HG03469 (cell line): ENCODE measurements at regions not wholly inside any gene's neighbourhood (a gene's known extent, or its start where the extent isn't known, plus 50 kb on each side); places are given as distances from the start of the nearest gene placed in this dataset.
A peak's percentile ranks its signal among the peaks of the same experiment; 100 is the strongest.
"Not testable (repeated sequence)": the region's sequence is repeated elsewhere in the genome, so short reads cannot be mapped to it uniquely, and the experiment has no call there.

Experiments
- ATAC-seq: cut with Tn5 transposase; IDR thresholded peaks from one replicate; pipeline ENCODE4 v1.9.1; 2021; ENCODE audit warnings: mild to moderate bottlenecking, moderate library complexity, moderate number of reproducible peaks; ENCODE audit not compliant: unreplicated experiment

GRCh38 chr5:144771802-144772201, 601.1 kb downstream of the KCTD16 start:
- ATAC-seq: no peak

DNA sequence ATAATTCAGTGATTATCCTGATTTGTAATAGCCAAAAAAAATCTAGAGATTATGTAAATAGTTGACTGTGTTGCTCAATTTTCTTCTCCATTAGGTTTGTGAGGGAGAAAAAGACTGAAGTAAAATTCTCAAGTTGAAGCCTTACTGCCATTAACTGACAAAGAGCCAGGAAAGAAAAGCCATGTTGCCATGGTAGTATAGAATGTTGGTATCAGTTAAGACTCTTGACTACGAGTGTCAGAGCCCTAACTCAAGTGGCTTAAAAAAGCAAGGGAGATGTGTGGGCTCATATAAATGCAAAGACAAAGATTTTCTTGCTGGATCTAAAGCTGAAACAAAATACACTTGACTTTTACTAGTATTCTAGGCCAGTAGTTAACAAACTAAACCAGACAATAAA, 571.7 kb downstream of the KCTD16 start:
- no peak for ATAC-seq

DNA sequence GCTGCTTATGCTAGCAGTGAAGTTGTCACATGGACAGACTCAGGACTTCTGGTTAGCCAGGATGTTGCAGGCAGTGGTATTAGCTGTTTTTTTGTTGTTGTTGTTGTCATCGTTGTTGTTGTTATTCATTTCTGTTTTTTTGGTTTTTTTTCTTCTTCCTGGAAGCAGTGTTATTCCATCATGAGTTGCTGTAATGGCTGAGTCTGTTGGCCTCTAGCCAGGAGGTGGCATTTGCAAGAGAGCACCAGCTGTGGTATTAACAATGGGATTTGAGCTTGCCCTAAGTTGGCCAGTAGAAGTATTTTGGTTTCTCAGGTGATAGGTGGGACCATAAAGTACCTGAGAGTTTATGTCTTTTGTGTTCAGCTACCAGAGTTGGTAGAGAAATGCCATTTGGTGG, 561.1 kb downstream of the KCTD16 start:
- ATAC-seq: no peak

DNA sequence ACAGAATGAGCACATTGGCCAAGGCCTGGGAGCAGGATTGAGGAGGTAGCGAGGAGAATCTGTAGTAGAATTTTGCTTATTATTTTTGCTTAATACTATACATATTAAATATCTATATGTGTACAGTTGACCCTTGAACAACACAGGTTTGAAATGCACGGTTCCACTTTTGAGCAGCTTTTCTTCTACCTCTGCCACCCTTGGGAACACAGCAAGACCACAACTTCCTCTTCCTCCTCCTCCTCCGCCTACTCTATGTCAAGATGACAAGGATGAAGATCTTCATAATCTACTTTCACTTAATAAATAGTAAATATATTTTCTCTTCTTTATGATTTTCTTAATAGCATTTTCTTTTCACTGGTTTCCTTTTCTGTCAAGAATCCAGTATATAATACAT, 541.4 kb downstream of the KCTD16 start:
- ATAC-seq: peak; percentile 95

DNA sequence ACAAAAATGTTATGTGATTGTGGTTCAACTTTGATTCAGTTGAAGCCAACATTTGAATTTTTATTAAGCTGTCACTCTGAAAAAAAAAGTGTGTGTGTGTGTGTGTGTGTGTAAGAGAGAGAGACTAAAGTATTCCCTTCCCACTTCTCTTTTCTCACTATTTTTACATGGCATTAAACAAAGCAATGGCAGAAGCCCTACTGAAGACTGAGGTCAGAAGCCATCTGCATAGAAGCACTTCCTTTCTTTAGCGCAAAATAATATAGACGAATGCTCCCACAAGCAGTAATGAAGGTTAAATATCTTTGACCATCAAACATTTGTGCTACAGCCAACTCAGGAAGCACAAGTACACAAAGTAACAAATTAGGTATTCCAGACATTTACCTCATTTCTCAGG, 540.5 kb downstream of the KCTD16 start:
- ATAC-seq: no peak

DNA sequence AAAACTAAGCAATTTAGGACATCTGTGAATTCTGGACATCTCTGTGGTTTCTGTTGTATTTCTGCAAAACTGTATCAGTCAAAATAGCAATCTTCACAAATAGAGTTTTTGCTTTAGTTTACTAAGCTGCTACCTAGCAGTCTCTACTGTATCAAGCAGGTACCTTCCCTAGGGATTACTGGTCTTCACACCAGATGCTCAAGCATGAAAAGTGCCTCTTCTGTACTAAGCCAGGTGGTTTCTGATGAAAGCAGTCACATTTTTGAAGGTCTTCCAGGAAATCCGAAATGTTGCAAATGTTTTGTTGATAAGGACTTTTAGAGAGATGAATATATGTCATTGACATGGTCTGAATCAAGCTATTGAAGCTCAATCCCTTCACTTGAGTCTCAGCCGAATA, 540.0 kb downstream of the KCTD16 start:
- peak; percentile 34 for ATAC-seq

GRCh38 chr5:144703776-144704175, 533.1 kb downstream of the KCTD16 start:
- ATAC-seq: no peak

DNA sequence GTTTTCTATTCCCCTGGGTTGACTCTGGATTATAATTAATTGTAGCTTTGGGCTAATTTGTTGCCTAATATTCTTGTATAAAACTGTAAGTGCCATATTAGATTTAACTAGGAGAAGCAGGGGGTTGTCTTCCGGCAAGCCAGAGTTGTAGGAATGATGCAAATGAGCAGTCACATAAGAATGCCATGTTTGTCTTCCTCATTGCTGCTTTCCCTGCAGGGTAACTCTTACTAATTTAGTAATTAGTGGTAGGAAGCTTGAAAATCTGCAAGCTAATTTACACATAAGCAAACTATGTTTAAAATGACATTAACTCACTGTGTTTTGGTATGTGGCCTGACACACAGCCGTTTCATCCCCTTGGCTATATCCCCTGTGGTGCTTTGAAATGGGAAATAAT, 527.8 kb downstream of the KCTD16 start:
- ATAC-seq: no peak

- ATAC-seq: no peak
Observed at GRCh38 chr5:144697847-144698262, 527.2 kb downstream of the KCTD16 start.

- no peak for ATAC-seq
Observed at GRCh38 chr5:144691936-144692335, 521.3 kb downstream of the KCTD16 start.

DNA sequence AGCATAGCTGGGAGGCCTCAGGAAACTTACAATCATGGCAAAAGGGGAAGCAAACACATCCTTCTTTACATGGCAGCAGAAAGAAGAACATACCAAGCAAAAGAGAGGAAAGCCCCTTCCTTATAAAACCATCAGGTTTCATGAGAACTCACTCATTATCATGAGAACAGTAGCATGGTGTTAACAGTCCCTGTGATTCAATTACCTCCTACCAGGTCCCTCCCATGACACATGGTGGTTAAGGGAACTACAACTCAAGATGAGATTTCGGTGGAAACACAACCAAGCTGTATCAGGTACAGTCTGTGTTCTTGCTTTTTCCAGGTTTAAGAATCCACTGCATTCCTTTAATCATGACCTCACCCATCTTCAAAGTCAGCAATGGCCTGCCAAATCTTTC, 514.2 kb downstream of the KCTD16 start:
- no peak for ATAC-seq

- no peak for ATAC-seq
Observed at GRCh38 chr5:144680711-144681110, 510.0 kb downstream of the KCTD16 start.

DNA sequence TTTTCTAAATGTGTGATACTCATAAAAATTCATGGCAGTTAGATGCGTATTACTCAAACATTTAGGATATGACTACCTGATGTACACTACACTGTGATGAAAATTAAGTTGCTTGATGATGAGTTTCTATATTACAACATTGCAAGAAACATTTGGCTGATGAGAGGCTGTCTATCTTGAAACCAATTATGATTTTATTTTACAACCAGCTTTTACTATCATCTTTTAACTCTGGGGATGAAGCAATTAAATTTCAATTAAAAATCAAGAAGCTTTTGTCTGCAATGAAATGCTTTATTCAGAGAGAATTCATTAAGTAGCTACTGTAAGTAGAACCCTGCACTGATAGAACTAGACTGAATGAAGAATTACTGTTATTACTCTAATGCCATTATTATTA, 500.4 kb downstream of the KCTD16 start:
- ATAC-seq: no peak

GRCh38 chr5:144659634-144660227, 489.1 kb downstream of the KCTD16 start:
- ATAC-seq: no peak

GRCh38 chr5:144644317-144644716, 473.6 kb downstream of the KCTD16 start:
- no peak for ATAC-seq

DNA sequence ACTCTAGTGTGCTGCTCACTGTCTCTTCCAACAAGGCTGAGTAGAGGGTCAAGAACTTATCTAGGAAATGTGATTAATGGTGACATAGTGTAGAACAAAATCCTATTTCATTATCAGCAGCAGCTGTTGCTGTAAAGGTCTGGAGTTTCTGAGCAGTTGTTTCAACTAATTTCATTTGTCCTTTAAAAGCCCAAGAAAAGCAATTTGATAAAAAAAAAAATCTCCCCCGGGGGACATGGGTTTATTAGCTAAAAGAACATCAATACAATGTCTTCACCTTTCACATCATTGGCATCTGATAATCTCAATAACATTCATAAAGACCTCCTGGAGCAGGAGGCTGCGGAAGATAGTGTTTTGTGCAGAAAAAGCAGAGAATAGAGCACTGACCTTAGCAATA, 468.1 kb downstream of the KCTD16 start:
- ATAC-seq: no peak

- ATAC-seq: no peak
Observed at GRCh38 chr5:144634138-144634537, 463.5 kb downstream of the KCTD16 start.

GRCh38 chr5:144598451-144599068, 427.9 kb downstream of the KCTD16 start:
- ATAC-seq: no peak

- no peak for ATAC-seq
Observed at GRCh38 chr5:144596517-144596916, 425.8 kb downstream of the KCTD16 start.

GRCh38 chr5:144594919-144595318, 424.2 kb downstream of the KCTD16 start:
- no peak for ATAC-seq

- not testable (repeated sequence) for ATAC-seq
Observed at GRCh38 chr5:144594234-144594633, 423.6 kb downstream of the KCTD16 start.

GRCh38 chr5:144585681-144586080, 415.0 kb downstream of the KCTD16 start:
- no peak for ATAC-seq
